ENCODE measurements at regions not wholly inside any gene's neighbourhood (a gene's known extent, or its start where the extent isn't known, plus 50 kb on each side); places are given as distances from the start of the nearest gene placed in this dataset.
A peak's percentile ranks its signal among the peaks of the same experiment; 100 is the strongest.

DNA sequence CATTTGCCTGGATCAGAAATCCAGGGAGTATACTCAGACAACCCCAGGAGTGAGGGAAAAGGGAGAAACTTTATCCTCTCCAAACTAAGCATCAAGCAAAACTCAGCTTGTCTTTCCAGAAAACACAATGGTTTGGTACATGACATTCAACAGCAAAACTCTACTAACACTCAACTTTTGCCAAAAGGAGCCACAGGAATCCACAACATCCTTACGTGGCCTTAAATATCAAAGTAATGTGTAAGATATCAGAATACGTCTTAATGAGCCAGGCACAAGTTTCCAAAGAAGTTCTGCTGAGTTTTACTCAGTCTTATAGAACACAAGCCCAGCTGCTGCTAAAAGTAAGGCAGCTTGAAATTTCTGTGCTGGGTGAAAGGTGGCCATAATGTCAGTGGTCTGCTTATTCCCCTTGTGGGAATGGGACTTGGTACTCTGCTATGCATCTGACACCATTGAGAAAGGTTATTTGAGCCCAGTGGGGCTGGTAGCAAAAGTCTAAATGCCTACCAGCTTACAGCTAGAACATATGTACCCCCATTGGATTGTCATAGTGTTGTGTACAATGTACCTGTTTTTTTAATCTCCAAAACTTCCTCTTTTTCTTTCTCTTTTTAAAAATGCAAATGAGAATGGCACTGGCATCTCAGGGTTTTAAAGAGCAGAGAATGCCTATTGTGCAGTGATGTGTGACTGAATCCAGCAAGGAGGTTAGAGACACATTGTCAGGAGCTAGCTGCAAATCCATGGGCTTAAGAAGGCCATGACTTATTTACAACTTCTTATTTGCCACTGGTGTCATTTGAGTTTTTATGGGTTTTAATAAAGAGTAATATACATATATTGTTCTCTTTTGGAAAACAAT, 62.0 kb upstream of the ST6GALNAC3 start:
- DNase-seq = no peak
- Mint-ChIP-seq H3K36me3 (ENCODE audit: insufficient read depth in 2 of 2) (no peaks in the 10 kb centered on the region), H3K4me1 (ENCODE audit: low read depth) (peaks cover 15% of the 10 kb centered on the region), H3K27ac (no peak overlapping the region), H3K9me3 (peaks cover 0 to 2% of the 10 kb centered on the region in 2 donors), H3K4me3 (no peak overlapping the region), H3K27me3 (ENCODE audit: low read depth) (no peaks in the 10 kb centered on the region)
- no peak for ATAC-seq (replicated peaks in 1 of 2)

DNA sequence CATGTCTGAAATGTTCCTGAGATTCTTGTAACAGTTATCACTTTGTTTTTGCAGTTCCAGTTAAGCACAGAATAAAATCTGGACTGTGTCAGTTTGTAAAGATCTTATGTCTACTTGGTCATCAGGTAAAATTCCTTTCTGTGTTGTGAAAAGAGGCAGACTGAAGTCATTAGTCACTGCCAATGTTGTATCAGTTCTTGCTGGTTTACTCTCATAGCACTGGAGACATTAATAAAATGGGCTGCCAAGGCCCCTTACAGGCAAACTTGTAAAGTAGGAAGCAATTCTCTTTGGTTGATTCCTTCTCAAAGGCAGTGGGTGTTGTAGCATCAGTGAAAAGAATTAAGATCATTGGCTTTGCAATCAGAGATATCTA, 61.4 kb upstream of the ST6GALNAC3 start:
- Mint-ChIP-seq H3K4me1 (ENCODE audit: low read depth) (peaks cover 15% of the 10 kb centered on the region), H3K27ac (no peak overlapping the region), H3K27me3 (ENCODE audit: low read depth) (no peaks in the 10 kb centered on the region), H3K9me3 (peaks cover 0 to 2% of the 10 kb centered on the region in 2 donors), H3K4me3 (no peak overlapping the region), H3K36me3 (ENCODE audit: insufficient read depth in 2 of 2) (no peaks in the 10 kb centered on the region)
- ATAC-seq (replicated peaks in 1 of 2) (no peak), DNase-seq (no peak)

DNA sequence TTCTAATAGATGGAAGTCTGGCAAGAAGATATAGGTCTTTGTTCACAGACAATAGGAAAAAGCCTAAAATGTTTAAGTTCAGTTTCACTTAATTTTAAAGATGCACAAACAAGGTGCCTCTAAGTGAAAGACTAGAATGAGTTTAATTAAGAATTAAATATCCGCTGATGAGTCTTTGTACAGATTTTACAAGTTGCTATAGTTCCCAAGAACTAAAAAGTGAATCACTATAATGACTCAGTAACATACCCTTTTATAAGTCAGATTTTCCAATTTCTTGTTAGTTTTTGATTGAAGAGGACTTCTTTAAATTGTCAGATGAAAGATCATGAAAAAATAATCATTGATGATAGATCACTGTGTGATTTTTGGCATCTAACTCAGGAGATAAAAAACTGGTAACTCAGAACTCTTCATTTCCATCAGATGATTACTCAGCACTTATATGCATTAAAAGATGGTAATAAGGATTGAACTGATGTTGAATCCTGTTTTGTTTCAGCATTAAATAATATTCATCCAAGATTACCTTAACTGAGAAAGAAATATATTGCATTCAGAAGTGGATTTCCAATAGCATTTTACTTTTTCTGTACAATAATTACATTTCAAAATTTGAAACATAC, 59.0 kb upstream of the ST6GALNAC3 start:
- H3K36me3 Mint-ChIP-seq (ENCODE audit: insufficient read depth in 2 of 2) = no peaks in the 10 kb centered on the region
- no peak overlapping the region for H3K27ac Mint-ChIP-seq
- H3K4me3 Mint-ChIP-seq = no peak overlapping the region
- ATAC-seq (replicated peaks in 1 of 2) = peak; percentile 42 to 51
- DNase-seq = no peak
- no peaks in the 10 kb centered on the region for H3K27me3 Mint-ChIP-seq (ENCODE audit: low read depth)
- peaks cover 0 to 2% of the 10 kb centered on the region in 2 donors for H3K9me3 Mint-ChIP-seq
- H3K4me1 Mint-ChIP-seq (ENCODE audit: low read depth) = peaks cover 15% of the 10 kb centered on the region

DNA sequence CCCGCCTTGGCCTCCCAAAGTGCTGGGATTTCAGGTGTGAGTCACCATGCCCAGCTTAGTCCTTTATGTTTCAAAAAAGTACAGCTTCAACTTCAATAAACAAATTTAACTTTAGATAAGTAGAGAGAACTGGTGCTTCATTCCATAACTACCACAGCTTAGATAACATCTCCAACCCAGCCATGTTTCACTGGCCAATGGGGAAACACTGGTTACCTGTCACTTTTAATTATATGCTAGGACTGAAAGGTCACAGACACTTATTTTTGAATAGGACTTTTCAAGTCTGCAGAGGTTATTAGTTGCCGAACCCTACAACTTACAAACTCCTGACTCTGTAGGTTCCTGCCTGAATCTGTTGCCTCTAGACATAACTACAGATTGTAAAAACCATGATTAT, 56.5 kb upstream of the ST6GALNAC3 start:
- Mint-ChIP-seq H3K27me3 (ENCODE audit: low read depth) (peaks cover 8% of the 10 kb centered on the region), H3K4me1 (ENCODE audit: low read depth) (peaks cover 15% of the 10 kb centered on the region), H3K27ac (no peak overlapping the region), H3K4me3 (no peak overlapping the region), H3K9me3 (peaks cover 0 to 2% of the 10 kb centered on the region in 2 donors), H3K36me3 (ENCODE audit: insufficient read depth in 2 of 2) (no peaks in the 10 kb centered on the region)
- no peak for DNase-seq
- no peak for ATAC-seq (replicated peaks in 1 of 2)

DNA sequence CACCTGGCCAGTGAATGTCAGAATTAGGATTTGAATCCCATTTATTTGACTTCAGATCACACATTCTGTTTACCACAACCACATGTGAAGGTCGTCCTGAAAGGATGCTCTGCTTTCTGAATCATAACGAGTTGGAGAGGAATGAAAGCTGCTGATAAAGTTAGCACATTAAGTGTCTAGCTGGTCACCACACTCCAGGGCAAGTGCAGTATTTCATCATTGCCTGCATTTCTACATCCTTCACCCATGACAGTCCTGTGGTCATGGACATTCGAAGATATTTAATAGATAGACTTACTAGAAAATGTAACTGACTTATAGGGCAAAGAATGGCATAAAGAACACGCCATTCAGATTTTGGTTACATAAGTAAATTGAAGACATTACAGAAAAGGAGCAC, 52.7 kb upstream of the ST6GALNAC3 start:
- Mint-ChIP-seq H3K4me1 (ENCODE audit: low read depth) (peaks cover 24% of the 10 kb centered on the region), H3K27ac (no peak overlapping the region)

DNA sequence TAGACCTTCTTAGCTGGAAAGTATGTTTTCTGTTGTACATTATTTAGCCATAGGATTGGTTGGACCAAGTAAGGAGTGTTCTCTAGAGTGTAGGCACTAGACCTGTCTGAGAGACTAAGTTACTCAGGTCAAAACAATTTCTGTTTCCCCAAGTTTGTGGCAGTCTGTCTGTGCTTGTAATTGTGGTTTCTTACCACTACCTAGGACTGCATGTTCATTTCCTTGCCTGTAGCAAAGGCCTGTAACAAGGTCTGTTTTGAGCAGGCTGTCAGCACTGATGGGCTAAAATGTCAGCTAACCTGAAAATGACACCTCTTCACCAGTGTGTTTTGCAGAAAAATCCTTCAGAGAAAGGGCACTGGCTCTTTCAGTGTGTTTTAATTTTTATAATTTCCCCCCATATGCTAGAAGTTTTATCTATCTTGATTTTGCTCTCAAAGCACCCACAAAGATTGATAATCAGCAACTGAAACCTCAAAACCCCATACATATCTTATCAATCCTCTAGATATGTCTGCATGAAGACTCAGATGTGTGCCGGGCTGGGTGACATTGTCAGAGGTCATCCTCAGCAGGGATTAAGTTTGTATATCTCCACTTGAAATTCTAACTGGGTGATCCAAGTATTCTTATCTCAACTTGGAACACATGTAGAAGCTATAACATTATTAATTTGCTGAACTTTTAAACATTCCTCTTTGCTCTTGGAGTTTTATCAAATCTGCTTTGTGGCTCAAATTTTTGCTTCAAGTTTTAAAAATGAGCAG, 50.7 kb upstream of the ST6GALNAC3 start:
- H3K27ac Mint-ChIP-seq = peak overlapping the region; percentile 76
- ATAC-seq (replicated peaks in 1 of 2) (peak; percentile 89 to 92), DNase-seq (peak; percentile 12 to 26)
- no peaks in the 10 kb centered on the region for H3K36me3 Mint-ChIP-seq (ENCODE audit: insufficient read depth in 2 of 2)
- H3K4me1 Mint-ChIP-seq (ENCODE audit: low read depth) = peaks cover 24% of the 10 kb centered on the region
- H3K27me3 Mint-ChIP-seq (ENCODE audit: low read depth) = peaks cover 8% of the 10 kb centered on the region
- peaks cover 0 to 4% of the 10 kb centered on the region in 2 donors for H3K9me3 Mint-ChIP-seq
- H3K4me3 Mint-ChIP-seq = peak overlapping the region; percentile 17 to 51

More for the DNA sequence above, 52.7 kb upstream of the ST6GALNAC3 start:
- ATAC-seq (replicated peaks in 1 of 2) (no peak), DNase-seq (no peak)
- Mint-ChIP-seq H3K27me3 (ENCODE audit: low read depth) (peaks cover 8% of the 10 kb centered on the region), H3K36me3 (ENCODE audit: insufficient read depth in 2 of 2) (no peaks in the 10 kb centered on the region), H3K9me3 (no peaks in the 10 kb centered on the region), H3K4me3 (no peak overlapping the region)

Data from activated T-cell treated with anti-CD3 and anti-CD28 coated beads, Interleukin-2, amount 50 U/mL, for 72 hours (primary cell).